Gastroesophageal sphincter (tissue), 4 donors: ENCODE measurements at regions not wholly inside any gene's neighbourhood (a gene's known extent, or its start where the extent isn't known, plus 50 kb on each side); places are given as distances from the start of the nearest gene placed in this dataset.
A peak's percentile ranks its signal among the peaks of the same experiment; 100 is the strongest.

Source experiments
- ATAC-seq: fragments of 150-250 bp; one replicate; pipeline ENCODE4 v1.9.1; 2016; ENCODE audit warnings: mild to moderate bottlenecking, moderate library complexity
- H3K27ac ChIP-seq, 4 donors: fragments of 200-600 bp; sonication (generic) in 3 of 4; 1 replicate in 3 of 4; 2 replicates in 1 of 4; pipeline ENCODE4 v1.5.1; 2016 to 2019
- H3K27me3 ChIP-seq: fragments of 200-600 bp; sonication (generic); one replicate; pipeline ENCODE4 v1.5.1; 2019
- H3K36me3 ChIP-seq, 2 donors: fragments of 200-600 bp; sonication (generic); one replicate each; pipeline ENCODE4 v1.5.1; 2019; ENCODE audit warnings: control low read depth in 1 of 2
- H3K4me1 ChIP-seq, 3 donors: fragments of 200-600 bp; sonication (generic); 1 replicate in 2 of 3; 2 replicates in 1 of 3; pipeline ENCODE4 v1.5.1; 2016 to 2019; ENCODE audit warnings: control low read depth in 2 of 3
- H3K4me3 ChIP-seq, 2 donors: fragments of 200-600 bp; sonication (generic); one replicate each; pipeline ENCODE4 v1.5.1; 2019; ENCODE audit warnings: mild to moderate bottlenecking in 1 of 2, moderate library complexity in 1 of 2
- H3K9me3 ChIP-seq, 3 donors: fragments of 200-600 bp; sonication (generic); one replicate each; pipeline ENCODE4 v1.5.1; 2017 to 2019; ENCODE audit warnings: control low read depth in 2 of 3
- EP300 ChIP-seq: sonication (generic); formaldehyde crosslinking; IDR thresholded peaks from one replicate; pipeline ENCODE4 v1.6.1; 2017; ENCODE audit warnings: antibody characterized with exemption, mild to moderate bottlenecking
- POLR2A ChIP-seq, 2 donors: fragments of 450-650 bp; IDR thresholded peaks; one replicate each; pipeline ENCODE4 v1.6.1; 2017; ENCODE audit warnings: antibody characterized with exemption in 2 of 2, mild to moderate bottlenecking in 2 of 2, moderate library complexity in 1 of 2
- POLR2AphosphoS5 ChIP-seq: sonication (generic); formaldehyde crosslinking; IDR thresholded peaks from one replicate; pipeline ENCODE4 v1.6.1; 2017; ENCODE audit warnings: antibody characterized with exemption
- WGBS, 2 donors: methylation state at CpG; one replicate each; pipeline ENCODE4 v1.1.5; 2018; ENCODE audit warnings: low coverage in 1 of 2; 5-methylcytosine and 5-hydroxymethylcytosine counted together
- TF ChIP-seq, protein P1 (sequence below), 4 experiments: fragments of 200-600 bp in 2 of 4; fragments of 450-650 bp in 2 of 4; sonication (generic) in 1 of 4; IDR thresholded peaks; one replicate each; pipeline ENCODE4 v1.5.1; 2017 to 2019; ENCODE audit warnings: antibody characterized with exemption in 4 of 4, mild to moderate bottlenecking in 2 of 4, moderate library complexity in 2 of 4

DNA sequence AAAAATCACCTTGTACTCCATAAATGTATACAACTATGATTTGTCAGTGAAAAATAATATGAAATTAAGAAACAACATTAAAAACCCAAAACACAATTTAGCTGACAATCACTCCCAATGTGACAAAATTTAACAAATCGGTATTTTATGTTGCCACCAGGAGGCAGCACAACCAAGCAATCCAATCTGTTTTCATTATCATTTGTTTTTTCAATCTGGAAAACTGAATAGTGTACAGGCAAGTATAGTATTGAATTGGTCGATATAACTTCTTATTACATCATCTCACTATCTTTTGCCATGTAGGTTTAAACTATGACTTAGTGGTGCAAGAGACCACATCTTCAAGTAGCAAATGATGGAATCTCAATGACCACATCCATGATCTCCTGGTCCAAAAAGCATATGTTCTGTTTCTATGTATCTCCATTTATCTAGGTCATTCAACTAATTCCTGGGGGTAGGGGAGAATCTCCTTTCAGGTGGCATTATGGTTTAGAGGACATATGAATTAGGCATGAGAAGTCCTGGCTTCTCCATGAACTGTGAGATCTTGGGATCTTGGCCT is 112.9 kb upstream of the AGA start:
- no peak for ATAC-seq
- WGBS, 2 donors = 27 to 33% methylated on average over 2 of the region's 2 CpGs

DNA sequence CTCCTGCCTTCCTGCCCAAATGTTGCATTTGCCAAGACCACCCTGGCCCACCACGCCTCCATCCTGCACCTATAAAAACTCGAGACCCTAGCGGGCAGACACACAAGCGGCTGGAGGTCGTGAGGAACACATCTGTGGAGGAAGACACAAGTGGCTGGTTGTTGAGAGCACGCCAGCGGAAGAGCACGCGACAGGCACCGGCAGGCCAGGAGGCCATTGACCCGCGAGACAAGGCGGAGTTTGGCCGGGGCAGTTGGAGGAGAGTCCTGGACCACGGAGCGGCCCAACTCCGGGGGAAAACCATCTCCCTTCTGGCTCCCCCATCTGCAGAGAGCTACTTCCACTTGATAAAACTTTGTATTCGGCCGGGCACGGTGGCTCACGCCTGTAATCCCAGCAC is 115.2 kb upstream of the AGA start:
- no peak for ATAC-seq
- WGBS, 2 donors = 97% methylated on average over 6 of the region's 21 CpGs; no CpG with 5 or more reads in 1 of the 2 donors
- no peaks in the 10 kb centered on the region for H3K36me3 ChIP-seq
- no peak overlapping the region for H3K4me3 ChIP-seq
- no peaks in the 10 kb centered on the region for H3K4me1 ChIP-seq
- H3K9me3 ChIP-seq = no peaks in the 10 kb centered on the region
- no peaks in the 10 kb centered on the region for H3K27me3 ChIP-seq
- no peak for TF ChIP-seq POLR2AphosphoS5
- TF ChIP-seq, protein P1, sequence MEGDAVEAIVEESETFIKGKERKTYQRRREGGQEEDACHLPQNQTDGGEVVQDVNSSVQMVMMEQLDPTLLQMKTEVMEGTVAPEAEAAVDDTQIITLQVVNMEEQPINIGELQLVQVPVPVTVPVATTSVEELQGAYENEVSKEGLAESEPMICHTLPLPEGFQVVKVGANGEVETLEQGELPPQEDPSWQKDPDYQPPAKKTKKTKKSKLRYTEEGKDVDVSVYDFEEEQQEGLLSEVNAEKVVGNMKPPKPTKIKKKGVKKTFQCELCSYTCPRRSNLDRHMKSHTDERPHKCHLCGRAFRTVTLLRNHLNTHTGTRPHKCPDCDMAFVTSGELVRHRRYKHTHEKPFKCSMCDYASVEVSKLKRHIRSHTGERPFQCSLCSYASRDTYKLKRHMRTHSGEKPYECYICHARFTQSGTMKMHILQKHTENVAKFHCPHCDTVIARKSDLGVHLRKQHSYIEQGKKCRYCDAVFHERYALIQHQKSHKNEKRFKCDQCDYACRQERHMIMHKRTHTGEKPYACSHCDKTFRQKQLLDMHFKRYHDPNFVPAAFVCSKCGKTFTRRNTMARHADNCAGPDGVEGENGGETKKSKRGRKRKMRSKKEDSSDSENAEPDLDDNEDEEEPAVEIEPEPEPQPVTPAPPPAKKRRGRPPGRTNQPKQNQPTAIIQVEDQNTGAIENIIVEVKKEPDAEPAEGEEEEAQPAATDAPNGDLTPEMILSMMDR (IDR thresholded peaks at IDR 0.05) = no peak
- no peak for TF ChIP-seq EP300
- no peak for TF ChIP-seq POLR2A (IDR thresholded peaks at IDR 0.05)
- H3K27ac ChIP-seq = no peak overlapping the region

More for the DNA sequence above, 112.9 kb upstream of the AGA start:
- Histone ChIP-seq H3K36me3 (no peaks in the 10 kb centered on the region), H3K9me3 (no peaks in the 10 kb centered on the region), H3K27ac (no peak overlapping the region), H3K4me1 (no peaks in the 10 kb centered on the region), H3K4me3 (no peak overlapping the region), H3K27me3 (no peaks in the 10 kb centered on the region)
- no peak for TF ChIP-seq POLR2AphosphoS5
- no peak for TF ChIP-seq EP300
- TF ChIP-seq, protein P1 (IDR thresholded peaks at IDR 0.05) = peak in 3 of 4 experiments; percentile 22 to 45 (median 30)

DNA sequence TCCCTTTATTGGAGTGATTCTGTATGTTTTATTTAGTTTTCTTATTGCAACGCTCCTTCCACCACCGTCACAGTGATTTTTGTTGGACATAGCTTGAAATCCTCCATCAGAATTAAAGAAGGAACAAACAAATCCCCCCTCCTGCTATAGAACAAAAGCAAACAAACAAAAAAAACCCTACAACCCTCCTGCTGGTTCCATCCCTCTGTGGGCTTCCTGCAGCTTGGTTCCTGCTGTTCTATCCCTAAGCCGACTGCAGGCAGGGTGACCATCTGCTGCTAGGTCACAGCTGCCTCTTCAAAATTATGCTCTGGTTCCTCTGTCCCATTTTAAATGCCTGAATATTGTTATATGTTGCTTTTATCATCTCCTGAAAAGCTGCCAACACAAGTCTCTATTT is 116.8 kb upstream of the AGA start:
- H3K36me3 ChIP-seq = no peaks in the 10 kb centered on the region
- TF ChIP-seq POLR2A (IDR thresholded peaks at IDR 0.05) (no peak), EP300 (no peak), POLR2AphosphoS5 (no peak)
- TF ChIP-seq, protein P1 (IDR thresholded peaks at IDR 0.05) = no peak
- H3K4me3 ChIP-seq = no peak overlapping the region
- H3K27ac ChIP-seq = no peak overlapping the region
- H3K4me1 ChIP-seq = no peaks in the 10 kb centered on the region
- no peaks in the 10 kb centered on the region for H3K9me3 ChIP-seq
- 76 to 93% methylated on average over 3 of the region's 3 CpGs for WGBS, 2 donors
- H3K27me3 ChIP-seq = no peaks in the 10 kb centered on the region
- ATAC-seq = no peak

DNA sequence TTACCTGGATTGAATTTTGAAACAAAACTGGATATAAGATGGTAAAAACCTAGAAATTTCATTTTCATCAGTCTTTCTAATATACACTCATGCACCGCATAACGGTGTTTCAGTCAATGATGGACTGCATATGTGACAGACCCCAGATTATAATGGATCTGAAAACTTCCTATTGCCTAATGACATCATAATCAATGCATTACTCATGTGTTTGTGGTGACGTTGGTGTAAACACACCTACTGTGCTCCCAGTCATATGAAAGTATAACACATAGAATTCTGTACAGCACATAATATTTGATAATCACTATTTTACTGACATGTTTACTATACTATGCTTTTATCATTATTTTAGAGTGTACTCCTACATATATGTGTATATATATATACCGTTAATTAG is 119.9 kb upstream of the AGA start:
- H3K27ac ChIP-seq = no peak overlapping the region
- 70 to 91% methylated on average over 4 of the region's 4 CpGs for WGBS, 2 donors

DNA sequence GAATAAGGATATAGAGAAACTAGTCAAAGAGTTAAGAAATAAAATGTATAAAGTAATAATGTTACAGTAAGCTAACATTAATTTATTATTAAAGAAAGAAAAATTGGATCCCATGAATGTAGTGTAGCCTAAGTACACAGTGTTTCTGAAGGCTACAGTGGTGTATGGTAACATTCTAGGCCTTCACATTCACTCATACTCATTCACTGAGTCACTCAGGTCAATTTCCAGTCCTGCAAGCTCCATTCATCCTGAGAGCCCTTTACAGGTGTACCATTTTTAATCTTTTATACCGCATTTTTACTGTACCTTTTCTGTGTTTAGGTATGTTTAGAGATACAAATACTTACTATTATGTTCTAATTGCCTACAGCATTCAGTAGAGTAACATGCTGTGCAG is 120.6 kb upstream of the AGA start:
- Histone ChIP-seq H3K9me3 (no peaks in the 10 kb centered on the region), H3K27me3 (no peaks in the 10 kb centered on the region), H3K4me1 (no peaks in the 10 kb centered on the region), H3K4me3 (no peak overlapping the region), H3K27ac (no peak overlapping the region), H3K36me3 (no peaks in the 10 kb centered on the region)
- TF ChIP-seq EP300 = no peak
- TF ChIP-seq, protein P1 (IDR thresholded peaks at IDR 0.05) = no peak
- no peak for TF ChIP-seq POLR2A (IDR thresholded peaks at IDR 0.05)
- no peak for TF ChIP-seq POLR2AphosphoS5
- 100% methylated on average over 1 of the region's 1 CpG for WGBS, 2 donors
- no peak for ATAC-seq

More for the DNA sequence above, 119.9 kb upstream of the AGA start:
- H3K4me1 ChIP-seq = no peaks in the 10 kb centered on the region
- TF ChIP-seq, protein P1 (IDR thresholded peaks at IDR 0.05) = no peak
- TF ChIP-seq POLR2A (IDR thresholded peaks at IDR 0.05) = no peak
- no peak for TF ChIP-seq EP300
- TF ChIP-seq POLR2AphosphoS5 = no peak
- no peaks in the 10 kb centered on the region for H3K9me3 ChIP-seq
- ATAC-seq = no peak
- H3K27me3 ChIP-seq = no peaks in the 10 kb centered on the region
- H3K36me3 ChIP-seq = no peaks in the 10 kb centered on the region
- no peak overlapping the region for H3K4me3 ChIP-seq
